Karpas-422 (cell line): ENCODE measurements at regions not wholly inside any gene's neighbourhood (a gene's known extent, or its start where the extent isn't known, plus 50 kb on each side); places are given as distances from the start of the nearest gene placed in this dataset.

Experiments
- DNase-seq: peaks from one replicate; pipeline ENCODE4 v3.0.0-alpha.2; 2015
- H2AFZ ChIP-seq: fragments of 200-600 bp; sonication (generic); 2 replicates; pipeline ENCODE4 v1.6.1; 2014; ENCODE audit warnings: antibody characterized with exemption, low read length, mixed read lengths
- H3K27ac ChIP-seq: fragments of 200-600 bp; sonication (generic); 2 replicates; pipeline ENCODE4 v1.5.1; 2014; ENCODE audit warnings: mild to moderate bottlenecking, low read length, moderate library complexity
- H3K27me3 ChIP-seq: fragments of 200-600 bp; sonication (generic); 2 replicates; pipeline ENCODE4 v1.6.1; 2014; ENCODE audit warnings: low read length, mixed read lengths
- H3K36me3 ChIP-seq: fragments of 200-600 bp; sonication (generic); 2 replicates; pipeline ENCODE4 v1.6.1; 2014; ENCODE audit warnings: low read length, mixed read lengths; ENCODE audit not compliant: insufficient read depth
- H3K4me1 ChIP-seq: fragments of 200-600 bp; sonication (generic); 2 replicates; pipeline ENCODE4 v1.6.1; 2014; ENCODE audit warnings: mild to moderate bottlenecking, low read length, mixed read lengths
- H3K4me2 ChIP-seq: fragments of 200-600 bp; sonication (generic); 2 replicates; pipeline ENCODE4 v1.6.1; 2014; ENCODE audit warnings: low read length, low read depth, mild to moderate bottlenecking; ENCODE audit not compliant: poor library complexity, severe bottlenecking
- H3K4me3 ChIP-seq: fragments of 200-600 bp; sonication (generic); 2 replicates; pipeline ENCODE4 v1.5.1; 2014; ENCODE audit warnings: mild to moderate bottlenecking, antibody characterized with exemption, low read length, mixed read lengths
- H3K79me2 ChIP-seq: fragments of 200-600 bp; sonication (generic); 2 replicates; pipeline ENCODE4 v1.6.1; 2014; ENCODE audit warnings: mild to moderate bottlenecking, low read length, mixed read lengths
- H3K9ac ChIP-seq: fragments of 200-600 bp; sonication (generic); 2 replicates; pipeline ENCODE4 v1.6.0; 2014; ENCODE audit warnings: low read length
- H3K9me2 ChIP-seq: fragments of 200-600 bp; sonication (generic), shearing (Covaris generic); replicated peaks from 2 replicates; pipeline ENCODE4 v1.6.0; 2014; ENCODE audit warnings: mild to moderate bottlenecking, low read length, moderate library complexity; ENCODE audit not compliant: insufficient read depth
- H3K9me3 ChIP-seq: fragments of 300-700, 200-600 bp; sonication (generic); 2 replicates; pipeline ENCODE4 v1.6.1; 2014; ENCODE audit warnings: low read length, mixed read lengths
- H4K20me1 ChIP-seq: fragments of 200-600 bp; sonication (generic); 2 replicates; pipeline ENCODE4 v1.6.1; 2014; ENCODE audit warnings: mild to moderate bottlenecking, antibody characterized with exemption, low read length, low read depth; ENCODE audit not compliant: insufficient read depth

GRCh38 chr9:21656776-21657674 is 145.4 kb upstream of the MTAP start:
- H3K4me2 ChIP-seq: no peak overlapping the region
- H3K27ac ChIP-seq: no peak overlapping the region
- no peaks in the 10 kb centered on the region for H3K36me3 ChIP-seq
- no peak overlapping the region for H2AFZ ChIP-seq
- no peaks in the 10 kb centered on the region for H3K27me3 ChIP-seq
- H4K20me1 ChIP-seq: no peaks in the 10 kb centered on the region
- no peaks in the 10 kb centered on the region for H3K9me2 ChIP-seq
- H3K4me3 ChIP-seq: no peak overlapping the region
- no peak overlapping the region for H3K9ac ChIP-seq
- DNase-seq: no peak
- H3K9me3 ChIP-seq: no peaks in the 10 kb centered on the region
- H3K4me1 ChIP-seq: no peaks in the 10 kb centered on the region
- H3K79me2 ChIP-seq: no peaks in the 10 kb centered on the region

- Histone ChIP-seq H3K4me2 (no peak overlapping the region), H3K79me2 (no peaks in the 10 kb centered on the region), H3K9ac (no peak overlapping the region), H3K27ac (no peak overlapping the region), H2AFZ (no peak overlapping the region), H3K36me3 (no peaks in the 10 kb centered on the region), H3K9me2 (no peaks in the 10 kb centered on the region), H3K27me3 (no peaks in the 10 kb centered on the region), H4K20me1 (no peaks in the 10 kb centered on the region), H3K4me1 (no peaks in the 10 kb centered on the region), H3K4me3 (no peak overlapping the region), H3K9me3 (no peaks in the 10 kb centered on the region)
- no peak for DNase-seq
Observed at GRCh38 chr9:21657966-21658667, 144.3 kb upstream of the MTAP start.

DNA sequence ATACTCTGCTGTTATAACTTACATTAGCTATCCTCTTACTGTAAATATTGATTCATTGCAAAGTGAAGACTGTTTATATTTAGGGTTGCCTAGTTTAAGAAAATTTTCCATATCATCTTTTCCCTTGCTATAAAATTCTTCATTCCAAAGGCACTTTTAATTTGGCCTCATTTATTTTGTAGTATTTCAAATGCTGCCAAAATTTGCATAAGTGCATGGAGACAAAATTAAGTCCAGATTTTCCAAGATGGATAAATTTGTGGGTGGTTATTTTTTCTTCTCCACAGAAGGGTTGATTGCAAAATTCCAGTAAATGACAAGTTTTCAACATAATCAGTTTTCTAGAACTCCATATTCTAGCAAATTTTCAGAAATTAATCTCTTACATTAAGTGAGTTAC is 141.5 kb upstream of the MTAP start:
- H3K4me2 ChIP-seq: no peak overlapping the region
- H3K9me2 ChIP-seq: no peaks in the 10 kb centered on the region
- H3K4me1 ChIP-seq: no peaks in the 10 kb centered on the region
- no peaks in the 10 kb centered on the region for H3K79me2 ChIP-seq
- no peak overlapping the region for H3K4me3 ChIP-seq
- no peak overlapping the region for H3K9ac ChIP-seq
- H3K36me3 ChIP-seq: no peaks in the 10 kb centered on the region
- no peak overlapping the region for H3K27ac ChIP-seq
- H3K27me3 ChIP-seq: no peaks in the 10 kb centered on the region
- no peaks in the 10 kb centered on the region for H4K20me1 ChIP-seq
- H2AFZ ChIP-seq: no peak overlapping the region
- DNase-seq: no peak
- no peaks in the 10 kb centered on the region for H3K9me3 ChIP-seq

- H3K27ac ChIP-seq: no peak overlapping the region
Observed at GRCh38 chr9:21661626-21662025, 140.8 kb upstream of the MTAP start.

GRCh38 chr9:21668516-21668915 is 133.9 kb upstream of the MTAP start:
- no peak overlapping the region for H3K4me2 ChIP-seq
- no peaks in the 10 kb centered on the region for H3K27me3 ChIP-seq
- no peaks in the 10 kb centered on the region for H3K4me1 ChIP-seq
- H3K36me3 ChIP-seq: no peaks in the 10 kb centered on the region
- no peak overlapping the region for H3K9ac ChIP-seq
- H3K79me2 ChIP-seq: no peaks in the 10 kb centered on the region
- no peak overlapping the region for H2AFZ ChIP-seq
- no peaks in the 10 kb centered on the region for H3K9me3 ChIP-seq
- no peak overlapping the region for H3K4me3 ChIP-seq
- H3K27ac ChIP-seq: no peak overlapping the region
- no peaks in the 10 kb centered on the region for H3K9me2 ChIP-seq
- H4K20me1 ChIP-seq: no peaks in the 10 kb centered on the region
- no peak for DNase-seq

More at GRCh38 chr9:21661626-21662025, 140.8 kb upstream of the MTAP start:
- H3K9me3 ChIP-seq: no peaks in the 10 kb centered on the region
- no peak overlapping the region for H3K4me3 ChIP-seq
- H2AFZ ChIP-seq: no peak overlapping the region
- H3K27me3 ChIP-seq: no peaks in the 10 kb centered on the region
- DNase-seq: no peak
- no peak overlapping the region for H3K4me2 ChIP-seq
- no peaks in the 10 kb centered on the region for H3K4me1 ChIP-seq
- no peaks in the 10 kb centered on the region for H3K36me3 ChIP-seq
- no peaks in the 10 kb centered on the region for H3K79me2 ChIP-seq
- H3K9me2 ChIP-seq: no peaks in the 10 kb centered on the region
- H4K20me1 ChIP-seq: no peaks in the 10 kb centered on the region
- no peak overlapping the region for H3K9ac ChIP-seq

DNA sequence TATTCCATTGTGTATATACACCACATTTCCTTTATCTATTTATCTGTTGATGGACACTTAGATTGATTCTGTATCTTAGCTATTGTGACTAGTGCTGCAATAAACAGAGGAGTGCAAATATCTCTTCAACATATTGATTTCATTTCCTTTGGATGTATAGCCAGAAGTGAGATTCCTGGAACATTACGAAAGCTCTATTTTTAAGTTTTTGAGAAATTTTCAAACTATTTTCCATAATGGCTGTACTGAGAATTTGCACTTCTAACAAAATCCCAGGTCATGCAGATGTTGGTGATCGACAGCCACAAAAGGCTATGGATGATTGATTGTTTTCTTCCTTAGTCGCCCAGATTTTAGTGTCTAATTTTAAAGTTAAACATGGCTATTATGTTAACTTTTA is 132.7 kb upstream of the MTAP start:
- Histone ChIP-seq H3K36me3 (no peaks in the 10 kb centered on the region), H3K4me3 (no peak overlapping the region), H3K27ac (no peak overlapping the region), H4K20me1 (no peaks in the 10 kb centered on the region), H3K79me2 (no peaks in the 10 kb centered on the region), H3K4me2 (no peak overlapping the region), H3K4me1 (no peaks in the 10 kb centered on the region), H3K9ac (no peak overlapping the region), H3K27me3 (no peaks in the 10 kb centered on the region), H3K9me3 (no peaks in the 10 kb centered on the region), H2AFZ (no peak overlapping the region), H3K9me2 (no peaks in the 10 kb centered on the region)
- DNase-seq: no peak

- no peak overlapping the region for H3K9ac ChIP-seq
- no peaks in the 10 kb centered on the region for H3K79me2 ChIP-seq
- no peaks in the 10 kb centered on the region for H3K4me1 ChIP-seq
- no peak overlapping the region for H3K27ac ChIP-seq
- no peak overlapping the region for H3K4me3 ChIP-seq
- H3K9me2 ChIP-seq: no peaks in the 10 kb centered on the region
- H2AFZ ChIP-seq: no peak overlapping the region
- no peaks in the 10 kb centered on the region for H3K27me3 ChIP-seq
- no peaks in the 10 kb centered on the region for H4K20me1 ChIP-seq
- H3K4me2 ChIP-seq: no peak overlapping the region
- DNase-seq: no peak
- no peaks in the 10 kb centered on the region for H3K9me3 ChIP-seq
- no peaks in the 10 kb centered on the region for H3K36me3 ChIP-seq
Observed at GRCh38 chr9:21670374-21670773, 132.1 kb upstream of the MTAP start.

DNA sequence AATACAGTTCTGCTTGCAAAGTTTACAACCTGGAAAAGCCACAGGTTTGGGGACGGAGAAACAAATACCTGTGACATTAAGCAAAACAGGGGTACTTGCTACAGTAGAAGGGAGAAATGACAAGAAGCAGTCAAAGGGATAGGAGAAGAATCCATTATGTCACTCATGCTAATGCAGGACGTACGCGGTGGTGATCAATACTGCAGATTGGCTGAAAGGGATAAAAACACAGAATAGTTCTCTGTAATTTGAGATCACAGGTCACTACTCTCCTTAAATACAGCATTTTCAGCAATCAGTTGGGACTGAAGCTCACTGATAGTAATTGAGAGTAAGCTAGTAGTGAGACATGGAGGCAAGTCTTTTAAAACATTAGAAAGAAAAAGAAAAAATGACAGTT is 130.3 kb upstream of the MTAP start:
- no peak overlapping the region for H3K4me3 ChIP-seq
- H2AFZ ChIP-seq: no peak overlapping the region
- H3K4me1 ChIP-seq: no peaks in the 10 kb centered on the region
- H3K27ac ChIP-seq: no peak overlapping the region
- H3K27me3 ChIP-seq: no peaks in the 10 kb centered on the region
- no peaks in the 10 kb centered on the region for H3K9me2 ChIP-seq
- no peaks in the 10 kb centered on the region for H4K20me1 ChIP-seq
- H3K79me2 ChIP-seq: no peaks in the 10 kb centered on the region
- no peaks in the 10 kb centered on the region for H3K36me3 ChIP-seq
- no peak overlapping the region for H3K4me2 ChIP-seq
- no peak overlapping the region for H3K9ac ChIP-seq
- DNase-seq: no peak
- H3K9me3 ChIP-seq: no peaks in the 10 kb centered on the region
